ENCODE measurements at regions not wholly inside any gene's neighbourhood (a gene's known extent, or its start where the extent isn't known, plus 50 kb on each side); places are given as distances from the start of the nearest gene placed in this dataset.

GRCh38 chr14:83467811-83468210 lies 1934.2 kb upstream of the SEL1L start:
- TF ChIP-seq EP300 (IDR thresholded peaks at IDR 0.05): no peak
- no peak for TF ChIP-seq HOXA7 (CRISPR knock-in tag; IDR thresholded peaks at IDR 0.05)
- TF ChIP-seq CTCF (IDR thresholded peaks at IDR 0.05): no peak
